ENCODE measurements at regions not wholly inside any gene's neighbourhood (a gene's known extent, or its start where the extent isn't known, plus 50 kb on each side); places are given as distances from the start of the nearest gene placed in this dataset.

- Histone ChIP-seq H3K36me3 (ENCODE audit: insufficient read depth, low read length) (no peaks in the 10 kb centered on the region), H3K79me2 (ENCODE audit: insufficient read depth, low read length) (no peaks in the 10 kb centered on the region), H3K4me1 (ENCODE audit: insufficient read depth, low read length, poor library complexity, severe bottlenecking) (no peaks in the 10 kb centered on the region), H3K4me2 (ENCODE audit: low read depth, low read length, poor library complexity, severe bottlenecking) (no peak overlapping the region), H3K4me3 (ENCODE audit: low read length, poor library complexity, severe bottlenecking) (no peak overlapping the region), H3K9ac (ENCODE audit: low read depth, low read length, poor library complexity, severe bottlenecking) (no peak overlapping the region), H2AFZ (ENCODE audit: low read length) (no peak overlapping the region), H3K27me3 (ENCODE audit: insufficient read depth, low read length, poor library complexity, severe bottlenecking) (no peaks in the 10 kb centered on the region), H3K9me3 (ENCODE audit: insufficient read depth, low read depth, low read length) (no peaks in the 10 kb centered on the region), H4K20me1 (ENCODE audit: insufficient read depth, low read length, poor library complexity, severe bottlenecking) (no peaks in the 10 kb centered on the region), H3K9me2 (replicated peaks; ENCODE audit: low read depth, low read length) (no peaks in the 10 kb centered on the region), H3F3A (ENCODE audit: low read depth) (no peaks in the 10 kb centered on the region)
- no peak for TF ChIP-seq CTCF (conservative IDR thresholded peaks at IDR 0.05; ENCODE audit: low read length)
- no peak for TF ChIP-seq EZH2phosphoT487 (IDR thresholded peaks at IDR 0.05; ENCODE audit: borderline replicate concordance)
Measured at GRCh38 chr14:65164825-65165135, 62.5 kb upstream of the MAX start.

GRCh38 chr14:65167072-65167645, 64.8 kb upstream of the MAX start:
- Histone ChIP-seq H3K36me3 (ENCODE audit: insufficient read depth, low read length) (no peaks in the 10 kb centered on the region), H3K9ac (ENCODE audit: low read depth, low read length, poor library complexity, severe bottlenecking) (no peak overlapping the region), H3K27me3 (ENCODE audit: insufficient read depth, low read length, poor library complexity, severe bottlenecking) (no peaks in the 10 kb centered on the region), H3K4me1 (ENCODE audit: insufficient read depth, low read length, poor library complexity, severe bottlenecking) (peaks cover 12% of the 10 kb centered on the region), H3K79me2 (ENCODE audit: insufficient read depth, low read length) (no peaks in the 10 kb centered on the region), H3K4me3 (ENCODE audit: low read length, poor library complexity, severe bottlenecking) (no peak overlapping the region), H4K20me1 (ENCODE audit: insufficient read depth, low read length, poor library complexity, severe bottlenecking) (no peaks in the 10 kb centered on the region), H3K9me3 (ENCODE audit: insufficient read depth, low read depth, low read length) (no peaks in the 10 kb centered on the region), H3K9me2 (replicated peaks; ENCODE audit: low read depth, low read length) (no peaks in the 10 kb centered on the region), H3F3A (ENCODE audit: low read depth) (no peaks in the 10 kb centered on the region), H3K4me2 (ENCODE audit: low read depth, low read length, poor library complexity, severe bottlenecking) (no peak overlapping the region), H2AFZ (ENCODE audit: low read length) (no peak overlapping the region)
- no peak for TF ChIP-seq CTCF (conservative IDR thresholded peaks at IDR 0.05; ENCODE audit: low read length)
- no peak for TF ChIP-seq EZH2phosphoT487 (IDR thresholded peaks at IDR 0.05; ENCODE audit: borderline replicate concordance)

GRCh38 chr14:65168840-65169239, 66.5 kb upstream of the MAX start:
- H3K4me2 ChIP-seq (ENCODE audit: low read depth, low read length, poor library complexity, severe bottlenecking): no peak overlapping the region
- no peaks in the 10 kb centered on the region for H3K79me2 ChIP-seq (ENCODE audit: insufficient read depth, low read length)
- H2AFZ ChIP-seq (ENCODE audit: low read length): peak overlapping the region; percentile 56
- H3K36me3 ChIP-seq (ENCODE audit: insufficient read depth, low read length): no peaks in the 10 kb centered on the region
- H3K9me3 ChIP-seq (ENCODE audit: insufficient read depth, low read depth, low read length): no peaks in the 10 kb centered on the region
- no peak for TF ChIP-seq EZH2phosphoT487 (IDR thresholded peaks at IDR 0.05; ENCODE audit: borderline replicate concordance)
- TF ChIP-seq CTCF (conservative IDR thresholded peaks at IDR 0.05; ENCODE audit: low read length): no peak
- no peak overlapping the region for H3K4me3 ChIP-seq (ENCODE audit: low read length, poor library complexity, severe bottlenecking)
- H3K27me3 ChIP-seq (ENCODE audit: insufficient read depth, low read length, poor library complexity, severe bottlenecking): no peaks in the 10 kb centered on the region
- H3K9ac ChIP-seq (ENCODE audit: low read depth, low read length, poor library complexity, severe bottlenecking): no peak overlapping the region
- H3K9me2 ChIP-seq (replicated peaks; ENCODE audit: low read depth, low read length): no peaks in the 10 kb centered on the region
- H4K20me1 ChIP-seq (ENCODE audit: insufficient read depth, low read length, poor library complexity, severe bottlenecking): no peaks in the 10 kb centered on the region
- no peaks in the 10 kb centered on the region for H3F3A ChIP-seq (ENCODE audit: low read depth)
- peaks cover 12% of the 10 kb centered on the region for H3K4me1 ChIP-seq (ENCODE audit: insufficient read depth, low read length, poor library complexity, severe bottlenecking)
